ENCODE measurements at regions not wholly inside any gene's neighbourhood (a gene's known extent, or its start where the extent isn't known, plus 50 kb on each side); places are given as distances from the start of the nearest gene placed in this dataset.

- Histone ChIP-seq H2BK5ac (ENCODE audit: low read depth, low read length) (no peak overlapping the region), H3K56ac (replicated peaks; ENCODE audit: insufficient read length, low read depth, low read length) (no peak overlapping the region), H3K36me3 (ENCODE audit: control insufficient read depth in 2 of 4, insufficient read depth in 4 of 4, low read length in 3 of 4) (no peaks in the 10 kb centered on the region), H2BK15ac (ENCODE audit: low read length) (no peak overlapping the region), H4K20me1 (replicated peaks in 1 of 2; ENCODE audit: control insufficient read depth in 1 of 2, insufficient read depth in 2 of 2, low read length in 2 of 2) (peaks cover 2 to 8% of the 10 kb centered on the region in 2 experiments), H2BK12ac (ENCODE audit: low read depth, low read length) (no peak overlapping the region), H3K4me3 (ENCODE audit: extremely low read depth in 1 of 4, insufficient read depth in 2 of 4, low read depth in 3 of 4, low read length in 4 of 4) (no peak overlapping the region), H4K8ac (ENCODE audit: extremely low read depth, insufficient read depth, low read length) (no peak overlapping the region), H3K27me3 (replicated peaks in 1 of 4; ENCODE audit: control insufficient read depth in 3 of 4, extremely low read depth in 1 of 4, insufficient read depth in 3 of 4, low read length in 3 of 4) (peaks cover 61 to 87% (median 82%) of the 10 kb centered on the region in 4 experiments), H3K4me1 (replicated peaks in 1 of 4; ENCODE audit: control insufficient read depth in 3 of 4, insufficient read depth in 4 of 4, low read length in 3 of 4) (no peaks in the 10 kb centered on the region), H3K79me2 (ENCODE audit: control insufficient read depth in 1 of 2, insufficient read depth in 2 of 2, low read length in 2 of 2) (no peaks in the 10 kb centered on the region), H4K91ac (replicated peaks; ENCODE audit: insufficient read length, low read length) (no peak overlapping the region), H2AFZ (ENCODE audit: low read length) (no peak overlapping the region), H2AK5ac (ENCODE audit: low read depth, low read length) (no peak overlapping the region), H3K4me2 (ENCODE audit: insufficient read depth in 1 of 2, low read depth in 2 of 2, low read length in 2 of 2) (no peak overlapping the region), H3K23me2 (ENCODE audit: low read depth, low read length) (no peaks in the 10 kb centered on the region), H3K9ac (replicated peaks in 1 of 4; ENCODE audit: extremely low read depth in 1 of 4, low read depth in 3 of 4, low read length in 3 of 4) (no peak overlapping the region), H3K9me3 (ENCODE audit: insufficient read depth in 2 of 2, low read depth in 1 of 2, low read length in 1 of 2) (no peaks in the 10 kb centered on the region), H3K79me1 (ENCODE audit: low read depth, low read length) (no peaks in the 10 kb centered on the region), H4K5ac (ENCODE audit: insufficient read length, low read depth, low read length) (no peak overlapping the region), H3K18ac (ENCODE audit: extremely low read depth, low read length) (no peak overlapping the region), H3K4ac (replicated peaks; ENCODE audit: insufficient read length, low read depth, low read length) (no peak overlapping the region), H2BK120ac (replicated peaks; ENCODE audit: low read depth, low read length) (no peak overlapping the region), H2BK20ac (ENCODE audit: low read length) (no peak overlapping the region), H3K14ac (ENCODE audit: insufficient read length) (no peak overlapping the region), H3K23ac (ENCODE audit: insufficient read length) (no peak overlapping the region), H3K27ac (ENCODE audit: low read depth, low read length) (no peak overlapping the region)
- ChIA-PET POLR2A (ENCODE audit: partially characterized antibody) (interaction anchor here (0.8 kb wide), 1 partner anchor 9 kb away, joined by 3 read pairs; no protein-coding TSS in a partner anchor), CTCF (ENCODE audit: partially characterized antibody) (interaction anchor here (0.7 to 1.9 kb wide), 6 partner anchors 13 to 277 kb away, joined by 3 to 13 read pairs (median 4); no protein-coding TSS in a partner anchor)
- DNase-seq (ENCODE audit: low read depth in 1 of 2, low spot score in 2 of 2) (no peak), FAIRE-seq (no peak)
- 38% methylated on average over 2 of the region's 2 CpGs; no CpG with 5 or more reads in 1 of the 2 experiments for WGBS, 2 experiments (ENCODE audit: extremely low coverage in 1 of 2, insufficient coverage in 1 of 2, insufficient read length in 1 of 2, insufficient replicate concordance in 2 of 2, low coverage in 1 of 2, low lambda C conversion rate in 2 of 2, missing lambda C conversion rate in 1 of 2)
- TF ChIP-seq ATF3 (IDR thresholded peaks at IDR 0.05; ENCODE audit: insufficient read depth, low read depth, low read length): no peak
- no peak for TF ChIP-seq RAD21 (IDR thresholded peaks at IDR 0.05 in 1 of 2, conservative IDR thresholded peaks at IDR 0.05 in 1 of 2; ENCODE audit: low read depth in 2 of 2, low read length in 2 of 2)
- no peak for TF ChIP-seq CBX5 (IDR thresholded peaks at IDR 0.05; ENCODE audit: low read depth, low read length)
- no peak for TF ChIP-seq BACH1 (IDR thresholded peaks at IDR 0.05; ENCODE audit: low read length)
- no peak for TF ChIP-seq HDAC2 (IDR thresholded peaks at IDR 0.05; ENCODE audit: borderline replicate concordance in 1 of 2, low read depth in 2 of 2, low read length in 2 of 2)
- TF ChIP-seq NANOG (IDR thresholded peaks at IDR 0.05; ENCODE audit: insufficient read depth, low read depth, low read length, poor library complexity, severe bottlenecking): no peak
- TF ChIP-seq SIN3A (conservative IDR thresholded peaks at IDR 0.05 in 1 of 2, IDR thresholded peaks at IDR 0.05 in 1 of 2; ENCODE audit: low read depth in 1 of 2, low read length in 2 of 2): no peak
- TF ChIP-seq CREB1 (IDR thresholded peaks at IDR 0.05): no peak
- no peak for TF ChIP-seq SP1 (IDR thresholded peaks at IDR 0.05; ENCODE audit: low read depth, low read length)
- no peak for TF ChIP-seq CHD1 (IDR thresholded peaks at IDR 0.05; ENCODE audit: low read depth, low read length)
- TF ChIP-seq SRF (IDR thresholded peaks at IDR 0.05; ENCODE audit: low read depth, low read length): no peak
- TF ChIP-seq E2F6 (IDR thresholded peaks at IDR 0.05): no peak
These were observed 59.7 kb upstream of the MDGA1 start for GRCh38 chr6:37757381-37757780.
